ENCODE measurements at regions not wholly inside any gene's neighbourhood (a gene's known extent, or its start where the extent isn't known, plus 50 kb on each side); places are given as distances from the start of the nearest gene placed in this dataset.

GRCh38 chrX:97666890-97667289 is 783.2 kb downstream of the RPA4 start:
- DNase-seq: no peak

GRCh38 chrX:97668126-97668525 is 784.4 kb downstream of the RPA4 start:
- no peak for DNase-seq

GRCh38 chrX:97672138-97672537 is 788.4 kb downstream of the RPA4 start:
- no peak for DNase-seq

GRCh38 chrX:97672608-97673007 is 788.9 kb downstream of the RPA4 start:
- no peak for DNase-seq

GRCh38 chrX:97673135-97673534 is 789.4 kb downstream of the RPA4 start:
- DNase-seq: no peak

- no peak for DNase-seq
These were observed 799.5 kb downstream of the RPA4 start for GRCh38 chrX:97682991-97683840.

GRCh38 chrX:97685753-97686152 is 802.0 kb downstream of the RPA4 start:
- DNase-seq: peak; percentile 21

- DNase-seq: no peak
These were observed 808.3 kb downstream of the RPA4 start for GRCh38 chrX:97691901-97692455.

- no peak for DNase-seq
These were observed 808.9 kb downstream of the RPA4 start for GRCh38 chrX:97692575-97692974.

- no peak for DNase-seq
These were observed 816.8 kb downstream of the RPA4 start for GRCh38 chrX:97700547-97700946.

GRCh38 chrX:97704474-97704873 is 820.8 kb downstream of the RPA4 start:
- DNase-seq: no peak

- no peak for DNase-seq
These were observed 821.2 kb downstream of the RPA4 start for GRCh38 chrX:97704881-97705280.

GRCh38 chrX:97705936-97706335 is 822.2 kb downstream of the RPA4 start:
- no peak for DNase-seq

- DNase-seq: no peak
These were observed 830.4 kb downstream of the RPA4 start for GRCh38 chrX:97714072-97714471.

- no peak for DNase-seq
These were observed 844.5 kb downstream of the RPA4 start for GRCh38 chrX:97728215-97728614.

GRCh38 chrX:97740044-97740443 is 856.3 kb downstream of the RPA4 start:
- DNase-seq: no peak

GRCh38 chrX:97740886-97741285 is 857.2 kb downstream of the RPA4 start:
- DNase-seq: no peak

- DNase-seq: no peak
These were observed 859.3 kb downstream of the RPA4 start for GRCh38 chrX:97743014-97743413.

GRCh38 chrX:97747346-97747745 is 863.6 kb downstream of the RPA4 start:
- DNase-seq: no peak

GRCh38 chrX:97751016-97751415 is 867.3 kb downstream of the RPA4 start:
- no peak for DNase-seq

- DNase-seq: no peak
These were observed 868.0 kb downstream of the RPA4 start for GRCh38 chrX:97751735-97752134.

GRCh38 chrX:97756879-97757278 is 873.2 kb downstream of the RPA4 start:
- no peak for DNase-seq

- DNase-seq: no peak
These were observed 879.7 kb downstream of the RPA4 start for GRCh38 chrX:97763391-97763790.

GRCh38 chrX:97763981-97764380 is 880.3 kb downstream of the RPA4 start:
- no peak for DNase-seq

Data from retina (tissue), 1 donor.